ENCODE measurements at regions not wholly inside any gene's neighbourhood (a gene's known extent, or its start where the extent isn't known, plus 50 kb on each side); places are given as distances from the start of the nearest gene placed in this dataset.

DNA sequence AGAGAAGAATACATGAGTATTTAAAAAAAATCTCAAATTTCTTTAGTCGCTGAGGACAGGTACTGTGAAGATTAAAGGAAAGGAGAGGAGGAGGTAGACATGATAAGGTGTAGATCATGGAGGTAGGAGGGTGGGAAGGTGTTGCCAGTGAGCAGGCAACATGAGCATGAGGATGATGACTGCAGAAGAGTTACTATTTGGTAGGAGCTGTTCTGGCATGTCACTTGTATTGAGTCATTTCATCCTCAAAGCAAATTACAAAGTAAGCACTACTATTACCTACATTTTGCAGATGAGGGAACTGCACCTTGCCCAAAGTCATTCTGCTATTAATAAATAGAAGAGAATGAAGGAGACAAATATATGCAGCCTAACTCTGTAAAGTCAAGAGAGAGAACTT is 435.8 kb upstream of the KLF12 start:
- H3K4me2 ChIP-seq: no peak overlapping the region

DNA sequence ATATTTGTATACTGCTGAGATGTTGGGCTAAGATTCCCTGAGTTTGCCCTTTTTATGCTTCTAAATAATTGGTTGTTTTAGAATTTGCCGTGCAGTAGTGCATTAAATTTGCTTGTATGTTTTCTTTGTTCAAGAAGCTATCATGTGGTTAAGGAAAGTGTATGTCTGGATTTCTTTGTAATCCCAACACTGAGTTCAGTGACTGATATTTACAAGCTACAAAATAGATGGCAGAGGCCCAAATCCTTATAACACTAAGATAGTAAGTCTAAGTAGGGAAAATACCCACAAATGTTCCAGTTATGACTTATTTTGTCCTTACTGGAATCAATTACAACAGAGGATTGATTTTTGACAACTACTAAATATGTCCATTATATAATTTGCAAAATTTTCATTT is 435.0 kb upstream of the KLF12 start:
- Histone ChIP-seq H3K4me1 (ENCODE audit: insufficient read depth) (peaks cover 8% of the 10 kb centered on the region; the same call in 1 of the 2 replicates), H3K36me3 (ENCODE audit: insufficient read depth) (no peaks in the 10 kb centered on the region), H3K27me3 (ENCODE audit: insufficient read depth) (no peaks in the 10 kb centered on the region), H3K9me2 (ENCODE audit: insufficient read depth) (no peaks in the 10 kb centered on the region), H2AFZ (no peak overlapping the region), H3K4me2 (no peak overlapping the region), H4K20me1 (replicated peaks; ENCODE audit: insufficient read depth) (no peaks in the 10 kb centered on the region), H3F3A (replicated peaks; ENCODE audit: low read depth) (no peaks in the 10 kb centered on the region), H3K27ac (ENCODE audit: low read depth) (no peak overlapping the region), H3K79me2 (replicated peaks; ENCODE audit: insufficient read depth) (no peaks in the 10 kb centered on the region), H3K4me3 (no peak overlapping the region)
- no peak overlapping the region for H3K27ac Mint-ChIP-seq
- no peaks in the 10 kb centered on the region for H3K9me3 Mint-ChIP-seq
- ATAC-seq (no peak), DNase-seq (ENCODE audit: low spot score) (no peak)
- no peaks in the 10 kb centered on the region for H3K27me3 Mint-ChIP-seq (ENCODE audit: insufficient read depth, low read depth, poor library complexity)
- H3K4me1 Mint-ChIP-seq: peaks cover 5% of the 10 kb centered on the region; the same call in 1 of the 3 replicates
- H3K4me3 Mint-ChIP-seq: no peak overlapping the region
- H3K36me3 Mint-ChIP-seq (ENCODE audit: low read depth): no peaks in the 10 kb centered on the region
- no peak for TF ChIP-seq CREB1 (CRISPR knock-in tag; IDR thresholded peaks at IDR 0.05; ENCODE audit: low read depth)
- no peak for TF ChIP-seq STAT1 (IDR thresholded peaks at IDR 0.05; ENCODE audit: unreplicated experiment)
- no peak for TF ChIP-seq EZH2phosphoT487 (IDR thresholded peaks at IDR 0.05; ENCODE audit: unreplicated experiment)
- TF ChIP-seq JUNB (IDR thresholded peaks at IDR 0.05; ENCODE audit: unreplicated experiment): no peak
- TF ChIP-seq REST (IDR thresholded peaks at IDR 0.05; ENCODE audit: unreplicated experiment): no peak
- TF ChIP-seq ZNF331 (CRISPR knock-in tag; IDR thresholded peaks at IDR 0.05; ENCODE audit: low read depth): no peak

More for the DNA sequence above, 435.8 kb upstream of the KLF12 start:
- no peak overlapping the region for H3K4me3 Mint-ChIP-seq
- Histone ChIP-seq H3K79me2 (replicated peaks; ENCODE audit: insufficient read depth) (no peaks in the 10 kb centered on the region), H3K27me3 (ENCODE audit: insufficient read depth) (peaks cover 5% of the 10 kb centered on the region; the same call in 1 of the 2 replicates), H3K4me1 (ENCODE audit: insufficient read depth) (peaks cover 13% of the 10 kb centered on the region; the same call in 1 of the 2 replicates), H3K27ac (ENCODE audit: low read depth) (no peak overlapping the region), H3K9me2 (ENCODE audit: insufficient read depth) (no peaks in the 10 kb centered on the region), H4K20me1 (replicated peaks; ENCODE audit: insufficient read depth) (no peaks in the 10 kb centered on the region), H3K36me3 (ENCODE audit: insufficient read depth) (no peaks in the 10 kb centered on the region), H3F3A (replicated peaks; ENCODE audit: low read depth) (no peaks in the 10 kb centered on the region), H2AFZ (no peak overlapping the region), H3K4me3 (no peak overlapping the region)
- H3K4me1 Mint-ChIP-seq: peaks cover 9% of the 10 kb centered on the region; the same call in 2 of the 3 replicates
- TF ChIP-seq REST (IDR thresholded peaks at IDR 0.05; ENCODE audit: unreplicated experiment) (no peak), EZH2 (IDR thresholded peaks at IDR 0.05; ENCODE audit: low read depth, unreplicated experiment) (no peak), ZNF114 (CRISPR knock-in tag; IDR thresholded peaks at IDR 0.05) (no peak), EZH2phosphoT487 (IDR thresholded peaks at IDR 0.05; ENCODE audit: unreplicated experiment) (no peak), ZNF331 (CRISPR knock-in tag; IDR thresholded peaks at IDR 0.05; ENCODE audit: low read depth) (no peak)
- TF ChIP-seq, protein P1, sequence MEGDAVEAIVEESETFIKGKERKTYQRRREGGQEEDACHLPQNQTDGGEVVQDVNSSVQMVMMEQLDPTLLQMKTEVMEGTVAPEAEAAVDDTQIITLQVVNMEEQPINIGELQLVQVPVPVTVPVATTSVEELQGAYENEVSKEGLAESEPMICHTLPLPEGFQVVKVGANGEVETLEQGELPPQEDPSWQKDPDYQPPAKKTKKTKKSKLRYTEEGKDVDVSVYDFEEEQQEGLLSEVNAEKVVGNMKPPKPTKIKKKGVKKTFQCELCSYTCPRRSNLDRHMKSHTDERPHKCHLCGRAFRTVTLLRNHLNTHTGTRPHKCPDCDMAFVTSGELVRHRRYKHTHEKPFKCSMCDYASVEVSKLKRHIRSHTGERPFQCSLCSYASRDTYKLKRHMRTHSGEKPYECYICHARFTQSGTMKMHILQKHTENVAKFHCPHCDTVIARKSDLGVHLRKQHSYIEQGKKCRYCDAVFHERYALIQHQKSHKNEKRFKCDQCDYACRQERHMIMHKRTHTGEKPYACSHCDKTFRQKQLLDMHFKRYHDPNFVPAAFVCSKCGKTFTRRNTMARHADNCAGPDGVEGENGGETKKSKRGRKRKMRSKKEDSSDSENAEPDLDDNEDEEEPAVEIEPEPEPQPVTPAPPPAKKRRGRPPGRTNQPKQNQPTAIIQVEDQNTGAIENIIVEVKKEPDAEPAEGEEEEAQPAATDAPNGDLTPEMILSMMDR (conservative IDR thresholded peaks at IDR 0.05; ENCODE audit: low read depth in 2 of 2): no peak
- no peak overlapping the region for H3K27ac Mint-ChIP-seq
- H3K36me3 Mint-ChIP-seq (ENCODE audit: low read depth): no peaks in the 10 kb centered on the region
- DNase-seq (ENCODE audit: low spot score): no peak
- ATAC-seq: no peak
- no peaks in the 10 kb centered on the region for H3K27me3 Mint-ChIP-seq (ENCODE audit: insufficient read depth, low read depth, poor library complexity)
- no peaks in the 10 kb centered on the region for H3K9me3 Mint-ChIP-seq
